ENCODE measurements at regions not wholly inside any gene's neighbourhood (a gene's known extent, or its start where the extent isn't known, plus 50 kb on each side); places are given as distances from the start of the nearest gene placed in this dataset.

DNA sequence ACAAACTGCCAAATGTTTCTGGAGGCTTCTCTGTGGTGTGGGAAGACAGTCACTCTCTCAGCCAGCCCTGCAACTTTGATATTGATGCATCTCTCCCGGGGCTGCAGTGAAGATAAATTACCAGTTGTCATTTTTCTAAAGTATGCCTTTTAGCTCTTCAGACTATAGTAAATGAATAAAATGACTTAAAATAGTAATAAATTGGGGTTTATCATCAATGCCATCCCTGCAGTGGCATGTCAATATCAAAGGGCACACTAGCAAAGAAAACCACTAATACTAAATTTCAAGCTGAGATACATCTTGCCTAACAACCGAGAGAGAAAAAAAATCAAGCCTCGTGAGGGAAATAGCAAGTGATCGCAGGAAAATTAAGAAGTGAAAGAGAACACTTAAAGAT lies 749.5 kb upstream of the SLC39A10 start:
- TF ChIP-seq, protein P1, sequence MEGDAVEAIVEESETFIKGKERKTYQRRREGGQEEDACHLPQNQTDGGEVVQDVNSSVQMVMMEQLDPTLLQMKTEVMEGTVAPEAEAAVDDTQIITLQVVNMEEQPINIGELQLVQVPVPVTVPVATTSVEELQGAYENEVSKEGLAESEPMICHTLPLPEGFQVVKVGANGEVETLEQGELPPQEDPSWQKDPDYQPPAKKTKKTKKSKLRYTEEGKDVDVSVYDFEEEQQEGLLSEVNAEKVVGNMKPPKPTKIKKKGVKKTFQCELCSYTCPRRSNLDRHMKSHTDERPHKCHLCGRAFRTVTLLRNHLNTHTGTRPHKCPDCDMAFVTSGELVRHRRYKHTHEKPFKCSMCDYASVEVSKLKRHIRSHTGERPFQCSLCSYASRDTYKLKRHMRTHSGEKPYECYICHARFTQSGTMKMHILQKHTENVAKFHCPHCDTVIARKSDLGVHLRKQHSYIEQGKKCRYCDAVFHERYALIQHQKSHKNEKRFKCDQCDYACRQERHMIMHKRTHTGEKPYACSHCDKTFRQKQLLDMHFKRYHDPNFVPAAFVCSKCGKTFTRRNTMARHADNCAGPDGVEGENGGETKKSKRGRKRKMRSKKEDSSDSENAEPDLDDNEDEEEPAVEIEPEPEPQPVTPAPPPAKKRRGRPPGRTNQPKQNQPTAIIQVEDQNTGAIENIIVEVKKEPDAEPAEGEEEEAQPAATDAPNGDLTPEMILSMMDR (conservative IDR thresholded peaks at IDR 0.05) = no peak
- no peak for TF ChIP-seq EZH2 (IDR thresholded peaks at IDR 0.05; ENCODE audit: low read depth)

Measured in PC-9 (cell line).